ENCODE measurements at regions not wholly inside any gene's neighbourhood (a gene's known extent, or its start where the extent isn't known, plus 50 kb on each side); places are given as distances from the start of the nearest gene placed in this dataset.

GRCh38 chr4:62711575-62711974 lies 1511.4 kb downstream of the ADGRL3 start:
- H3K27ac ChIP-seq (ENCODE audit: low read length) = no peak overlapping the region
- no peak overlapping the region for H3K4me3 ChIP-seq (ENCODE audit: low read length)
- no peak overlapping the region for H3K9ac ChIP-seq (ENCODE audit: low read depth, low read length)
- H3K9me3 ChIP-seq (ENCODE audit: insufficient read depth, low read depth, low read length) = no peaks in the 10 kb centered on the region
- H3K27me3 ChIP-seq (ENCODE audit: insufficient read depth, low read length) = no peaks in the 10 kb centered on the region
- no peaks in the 10 kb centered on the region for H3K4me1 ChIP-seq (ENCODE audit: insufficient read depth, low read length)
- no peaks in the 10 kb centered on the region for H3K36me3 ChIP-seq (ENCODE audit: insufficient read depth, low read depth, low read length)

DNA sequence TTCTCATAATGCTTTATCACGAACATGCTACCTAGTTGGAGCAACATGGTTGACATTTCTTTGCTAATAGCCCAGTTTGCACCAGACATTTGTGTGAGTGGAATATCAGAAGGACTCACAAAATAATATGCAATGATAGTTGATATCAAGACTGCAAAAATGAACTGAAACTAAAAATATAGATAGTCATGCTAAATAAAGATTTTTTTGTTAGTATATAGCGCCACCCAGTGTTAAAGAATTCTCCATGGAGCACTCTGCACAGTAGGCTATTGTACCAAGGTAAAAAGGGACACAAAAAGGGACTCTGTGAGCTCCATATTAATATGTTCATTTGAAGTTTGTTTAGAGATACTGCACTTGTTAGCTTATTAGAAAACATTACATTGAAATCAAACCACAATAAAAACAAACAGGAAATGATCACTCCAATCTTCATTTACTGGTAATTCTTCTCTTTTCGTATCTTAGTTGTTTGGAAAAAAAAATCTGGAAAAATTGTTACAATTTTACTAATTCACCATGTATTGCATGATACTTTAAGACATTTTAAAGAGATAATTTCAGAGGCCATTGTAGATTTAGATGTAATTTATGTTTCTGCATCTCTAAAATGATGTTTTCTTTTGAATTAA lies 1509.6 kb downstream of the ADGRL3 start:
- H3K36me3 ChIP-seq (ENCODE audit: insufficient read depth, low read depth, low read length) = no peaks in the 10 kb centered on the region
- H3K27ac ChIP-seq (ENCODE audit: low read length) = no peak overlapping the region
- H3K27me3 ChIP-seq (ENCODE audit: insufficient read depth, low read length) = no peaks in the 10 kb centered on the region
- H3K9ac ChIP-seq (ENCODE audit: low read depth, low read length) = no peak overlapping the region
- H3K9me3 ChIP-seq (ENCODE audit: insufficient read depth, low read depth, low read length) = no peaks in the 10 kb centered on the region
- H3K4me3 ChIP-seq (ENCODE audit: low read length) = no peak overlapping the region
- H3K4me1 ChIP-seq (ENCODE audit: insufficient read depth, low read length) = no peaks in the 10 kb centered on the region

GRCh38 chr4:62706423-62706822 lies 1506.3 kb downstream of the ADGRL3 start:
- no peaks in the 10 kb centered on the region for H3K4me1 ChIP-seq (ENCODE audit: insufficient read depth, low read length)
- no peak overlapping the region for H3K9ac ChIP-seq (ENCODE audit: low read depth, low read length)
- no peak overlapping the region for H3K4me3 ChIP-seq (ENCODE audit: low read length)
- H3K9me3 ChIP-seq (ENCODE audit: insufficient read depth, low read depth, low read length) = no peaks in the 10 kb centered on the region
- no peak overlapping the region for H3K27ac ChIP-seq (ENCODE audit: low read length)
- no peaks in the 10 kb centered on the region for H3K36me3 ChIP-seq (ENCODE audit: insufficient read depth, low read depth, low read length)
- H3K27me3 ChIP-seq (ENCODE audit: insufficient read depth, low read length) = no peaks in the 10 kb centered on the region

DNA sequence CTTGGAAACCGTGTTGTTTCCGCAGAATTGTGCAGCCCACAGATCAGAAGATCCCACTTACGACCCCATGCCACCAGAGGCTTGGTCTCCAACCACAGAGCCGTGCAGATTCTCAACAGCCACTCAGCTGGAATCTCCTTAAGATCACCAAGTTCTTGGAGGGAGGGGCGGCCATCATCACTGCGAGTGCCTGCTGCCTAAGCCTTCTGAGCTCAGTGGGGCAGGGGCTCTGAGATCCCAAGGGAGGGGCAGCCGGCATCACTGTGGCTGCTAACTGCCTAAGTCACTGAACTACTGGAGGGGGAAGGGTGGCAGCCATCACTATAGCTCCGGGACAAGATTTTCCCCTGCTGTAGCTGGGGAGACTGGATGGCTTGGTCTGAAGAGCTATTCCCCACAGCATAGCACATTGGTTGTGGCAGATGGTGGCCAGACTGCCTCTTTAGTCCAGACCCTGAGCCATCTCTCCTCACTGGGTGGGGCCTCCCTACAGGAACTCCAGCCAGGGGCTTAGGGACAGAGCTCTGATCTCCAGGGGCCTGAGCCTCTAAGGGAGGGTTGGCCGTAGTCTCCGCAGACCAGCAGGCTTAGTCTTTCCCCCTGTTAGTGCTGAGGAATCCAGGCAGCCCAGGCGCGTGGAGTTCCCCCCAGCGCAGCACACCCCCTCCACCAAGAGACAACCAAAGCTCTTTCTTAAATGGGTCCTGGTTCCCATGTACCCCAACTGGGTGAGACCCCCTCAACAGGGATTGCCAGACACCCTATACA lies 1483.9 kb downstream of the ADGRL3 start:
- Histone ChIP-seq H3K9ac (ENCODE audit: low read depth, low read length) (no peak overlapping the region), H3K4me3 (ENCODE audit: low read length) (no peak overlapping the region), H3K9me3 (ENCODE audit: insufficient read depth, low read depth, low read length) (no peaks in the 10 kb centered on the region), H3K36me3 (ENCODE audit: insufficient read depth, low read depth, low read length) (no peaks in the 10 kb centered on the region), H3K4me1 (ENCODE audit: insufficient read depth, low read length) (no peaks in the 10 kb centered on the region), H3K27me3 (ENCODE audit: insufficient read depth, low read length) (no peaks in the 10 kb centered on the region), H3K27ac (ENCODE audit: low read length) (no peak overlapping the region)

DNA sequence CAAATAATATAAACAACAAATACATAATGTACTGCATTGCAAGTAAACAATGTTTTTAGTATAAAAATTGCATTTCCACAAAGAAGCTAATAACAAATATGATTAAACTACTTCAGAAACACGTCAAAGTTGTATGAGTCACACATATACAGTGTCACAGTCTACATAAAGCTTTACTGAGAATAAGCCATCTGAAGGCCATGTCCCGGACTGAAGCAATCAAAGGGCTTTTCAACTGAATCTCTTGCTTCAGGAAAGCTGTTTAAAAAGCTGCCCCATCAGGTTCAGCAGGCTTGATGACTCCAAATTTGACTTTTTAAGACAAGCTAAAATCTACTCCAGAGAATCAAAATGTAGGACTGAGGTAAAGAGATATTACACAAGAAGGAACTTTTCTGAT lies 1476.8 kb downstream of the ADGRL3 start:
- H3K4me1 ChIP-seq (ENCODE audit: insufficient read depth, low read length) = no peaks in the 10 kb centered on the region
- no peak overlapping the region for H3K4me3 ChIP-seq (ENCODE audit: low read length)
- no peaks in the 10 kb centered on the region for H3K27me3 ChIP-seq (ENCODE audit: insufficient read depth, low read length)
- H3K9ac ChIP-seq (ENCODE audit: low read depth, low read length) = no peak overlapping the region
- no peaks in the 10 kb centered on the region for H3K36me3 ChIP-seq (ENCODE audit: insufficient read depth, low read depth, low read length)
- no peak overlapping the region for H3K27ac ChIP-seq (ENCODE audit: low read length)
- no peaks in the 10 kb centered on the region for H3K9me3 ChIP-seq (ENCODE audit: insufficient read depth, low read depth, low read length)

DNA sequence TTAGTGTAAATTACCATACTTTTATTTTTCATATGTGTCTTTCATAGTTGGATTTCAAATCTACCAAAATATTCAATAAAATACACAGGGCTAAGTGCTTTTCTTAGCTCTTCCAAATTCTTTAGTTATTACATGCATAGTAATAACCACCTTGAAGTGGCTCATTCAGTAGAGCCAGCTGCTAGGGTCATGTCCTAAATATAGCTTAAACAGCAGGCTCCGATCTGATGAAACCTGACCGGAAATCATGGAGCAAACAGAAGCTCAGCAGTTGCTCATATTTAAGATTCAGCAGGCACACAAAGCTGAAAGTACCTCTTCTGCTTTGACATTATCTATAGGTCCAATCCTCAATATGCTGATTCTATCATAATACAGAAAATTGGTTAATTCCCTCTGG lies 1470.4 kb downstream of the ADGRL3 start:
- Histone ChIP-seq H3K9ac (ENCODE audit: low read depth, low read length) (no peak overlapping the region), H3K27me3 (ENCODE audit: insufficient read depth, low read length) (no peaks in the 10 kb centered on the region)

DNA sequence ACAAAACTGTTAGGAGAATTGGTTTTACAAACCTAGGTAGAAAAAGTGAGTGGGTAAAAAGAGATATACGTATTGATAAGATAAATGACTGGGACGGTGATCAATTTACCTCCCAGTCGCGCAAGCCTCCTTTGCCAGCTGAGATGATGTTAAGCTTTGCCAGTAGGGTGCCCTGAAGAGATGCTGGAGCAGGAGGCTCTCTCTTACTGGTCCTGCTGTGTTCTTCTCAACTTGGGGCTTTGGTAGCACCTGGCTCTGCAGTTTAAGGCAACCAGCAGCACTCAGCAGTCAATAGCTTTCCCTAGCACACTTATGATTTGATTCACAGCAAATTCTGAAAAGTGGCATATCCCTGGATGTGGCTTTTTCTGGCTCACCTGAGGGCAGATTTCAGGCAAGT lies 1461.7 kb downstream of the ADGRL3 start:
- no peaks in the 10 kb centered on the region for H3K4me1 ChIP-seq (ENCODE audit: insufficient read depth, low read length)
- H3K9ac ChIP-seq (ENCODE audit: low read depth, low read length) = no peak overlapping the region
- no peaks in the 10 kb centered on the region for H3K27me3 ChIP-seq (ENCODE audit: insufficient read depth, low read length)
- H3K4me3 ChIP-seq (ENCODE audit: low read length) = no peak overlapping the region
- H3K9me3 ChIP-seq (ENCODE audit: insufficient read depth, low read depth, low read length) = no peaks in the 10 kb centered on the region
- H3K27ac ChIP-seq (ENCODE audit: low read length) = no peak overlapping the region
- no peaks in the 10 kb centered on the region for H3K36me3 ChIP-seq (ENCODE audit: insufficient read depth, low read depth, low read length)

More for the DNA sequence above, 1470.4 kb downstream of the ADGRL3 start:
- no peak overlapping the region for H3K27ac ChIP-seq (ENCODE audit: low read length)
- no peak overlapping the region for H3K4me3 ChIP-seq (ENCODE audit: low read length)
- no peaks in the 10 kb centered on the region for H3K9me3 ChIP-seq (ENCODE audit: insufficient read depth, low read depth, low read length)
- no peaks in the 10 kb centered on the region for H3K4me1 ChIP-seq (ENCODE audit: insufficient read depth, low read length)
- no peaks in the 10 kb centered on the region for H3K36me3 ChIP-seq (ENCODE audit: insufficient read depth, low read depth, low read length)

DNA sequence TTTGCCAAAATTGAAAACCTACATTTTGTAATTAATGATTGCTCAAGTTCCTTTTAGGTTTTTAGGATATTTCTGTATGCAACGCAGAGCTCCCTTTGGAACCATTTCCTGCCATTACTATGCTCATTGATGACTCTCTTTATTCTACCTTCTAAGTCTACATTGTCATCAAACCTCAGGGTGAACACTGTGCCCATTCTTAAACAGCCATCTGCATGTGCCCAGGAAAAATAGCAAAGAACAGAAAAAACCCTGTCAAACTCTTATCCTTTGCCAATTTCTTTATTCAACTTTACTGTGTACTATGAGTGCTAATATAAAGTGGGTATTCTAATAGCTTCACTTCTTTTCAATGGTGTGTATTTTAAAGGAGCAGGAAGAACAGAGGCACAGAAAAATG lies 1455.9 kb downstream of the ADGRL3 start:
- Histone ChIP-seq H3K27ac (ENCODE audit: low read length) (no peak overlapping the region), H3K4me1 (ENCODE audit: insufficient read depth, low read length) (no peaks in the 10 kb centered on the region), H3K9me3 (ENCODE audit: insufficient read depth, low read depth, low read length) (no peaks in the 10 kb centered on the region), H3K4me3 (ENCODE audit: low read length) (no peak overlapping the region), H3K36me3 (ENCODE audit: insufficient read depth, low read depth, low read length) (no peaks in the 10 kb centered on the region), H3K9ac (ENCODE audit: low read depth, low read length) (no peak overlapping the region), H3K27me3 (ENCODE audit: insufficient read depth, low read length) (no peaks in the 10 kb centered on the region)

GRCh38 chr4:62644372-62644771 lies 1444.2 kb downstream of the ADGRL3 start:
- Histone ChIP-seq H3K27ac (ENCODE audit: low read length) (no peak overlapping the region), H3K9me3 (ENCODE audit: insufficient read depth, low read depth, low read length) (no peaks in the 10 kb centered on the region), H3K9ac (ENCODE audit: low read depth, low read length) (no peak overlapping the region), H3K4me3 (ENCODE audit: low read length) (no peak overlapping the region), H3K36me3 (ENCODE audit: insufficient read depth, low read depth, low read length) (no peaks in the 10 kb centered on the region), H3K4me1 (ENCODE audit: insufficient read depth, low read length) (no peaks in the 10 kb centered on the region; the same call in 1 of the 2 replicates), H3K27me3 (ENCODE audit: insufficient read depth, low read length) (no peaks in the 10 kb centered on the region)

- H3K4me3 ChIP-seq (ENCODE audit: low read length) = no peak overlapping the region
- no peaks in the 10 kb centered on the region for H3K36me3 ChIP-seq (ENCODE audit: insufficient read depth, low read depth, low read length)
- no peak overlapping the region for H3K27ac ChIP-seq (ENCODE audit: low read length)
- H3K9ac ChIP-seq (ENCODE audit: low read depth, low read length) = no peak overlapping the region
- no peaks in the 10 kb centered on the region for H3K9me3 ChIP-seq (ENCODE audit: insufficient read depth, low read depth, low read length)
- H3K27me3 ChIP-seq (ENCODE audit: insufficient read depth, low read length) = no peaks in the 10 kb centered on the region
- H3K4me1 ChIP-seq (ENCODE audit: insufficient read depth, low read length) = no peaks in the 10 kb centered on the region; the same call in 1 of the 2 replicates
These were observed 1440.2 kb downstream of the ADGRL3 start for GRCh38 chr4:62640296-62640695.

DNA sequence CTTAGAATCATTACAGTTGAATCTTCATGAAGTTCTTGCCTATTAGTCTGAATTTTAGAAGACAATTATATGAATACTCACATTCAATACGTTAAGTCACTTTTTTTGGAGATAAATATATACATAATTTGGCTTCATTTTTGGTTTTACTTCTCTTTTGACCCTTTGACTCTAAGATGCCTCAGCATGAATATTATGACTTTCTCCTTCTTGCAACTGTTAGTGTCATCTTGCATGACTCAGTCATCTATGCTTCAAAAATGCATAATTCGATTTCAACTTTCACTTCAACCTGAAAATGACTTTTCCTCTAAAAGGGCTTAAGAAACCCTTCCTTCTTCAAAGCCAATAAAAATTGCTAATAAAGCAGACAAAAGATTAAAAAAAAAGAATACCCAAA lies 1427.5 kb downstream of the ADGRL3 start:
- no peak overlapping the region for H3K9ac ChIP-seq (ENCODE audit: low read depth, low read length)
- no peak overlapping the region for H3K27ac ChIP-seq (ENCODE audit: low read length)
- H3K9me3 ChIP-seq (ENCODE audit: insufficient read depth, low read depth, low read length) = peaks cover 14% of the 10 kb centered on the region; the same call in 1 of the 2 replicates
- no peaks in the 10 kb centered on the region for H3K36me3 ChIP-seq (ENCODE audit: insufficient read depth, low read depth, low read length)
- H3K27me3 ChIP-seq (ENCODE audit: insufficient read depth, low read length) = no peaks in the 10 kb centered on the region
- no peak overlapping the region for H3K4me3 ChIP-seq (ENCODE audit: low read length)
- H3K4me1 ChIP-seq (ENCODE audit: insufficient read depth, low read length) = no peaks in the 10 kb centered on the region

- Histone ChIP-seq H3K27me3 (ENCODE audit: insufficient read depth, low read length) (no peaks in the 10 kb centered on the region), H3K36me3 (ENCODE audit: insufficient read depth, low read depth, low read length) (no peaks in the 10 kb centered on the region), H3K9ac (ENCODE audit: low read depth, low read length) (no peak overlapping the region), H3K4me1 (ENCODE audit: insufficient read depth, low read length) (no peaks in the 10 kb centered on the region), H3K9me3 (ENCODE audit: insufficient read depth, low read depth, low read length) (peaks cover 9% of the 10 kb centered on the region; the same call in 1 of the 2 replicates), H3K27ac (ENCODE audit: low read length) (no peak overlapping the region), H3K4me3 (ENCODE audit: low read length) (no peak overlapping the region)
These were observed 1427.0 kb downstream of the ADGRL3 start for GRCh38 chr4:62627141-62627540.

Measured in iPS-20b (cell line).